ENCODE measurements at regions not wholly inside any gene's neighbourhood (a gene's known extent, or its start where the extent isn't known, plus 50 kb on each side); places are given as distances from the start of the nearest gene placed in this dataset.

DNA sequence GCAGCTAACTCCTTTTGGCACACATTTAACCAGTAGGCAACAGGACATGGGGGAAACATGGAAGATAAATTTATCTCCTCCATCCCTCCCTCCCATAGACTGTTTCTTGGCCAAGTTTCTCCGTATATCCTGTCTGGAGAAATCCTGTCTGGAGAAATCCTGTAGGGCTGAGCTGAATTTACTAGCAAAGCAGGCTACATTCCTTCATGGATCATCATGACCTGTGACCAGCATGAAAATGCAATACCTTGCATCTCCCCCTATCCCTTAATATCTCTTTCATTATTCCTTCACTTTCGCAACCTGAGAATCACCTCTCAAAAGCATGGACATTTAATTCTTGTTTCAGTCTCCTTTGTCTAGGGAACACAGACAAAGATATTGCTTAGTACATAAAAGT is 379.1 kb downstream of the PSAT1 start:
- Histone ChIP-seq H3K27ac (no peak overlapping the region), H3K27me3 (no peaks in the 10 kb centered on the region), H3K4me1 (no peaks in the 10 kb centered on the region), H3K36me3 (no peaks in the 10 kb centered on the region), H3K9me3 (no peaks in the 10 kb centered on the region), H3K4me3 (no peak overlapping the region)
- TF ChIP-seq EP300 (IDR thresholded peaks at IDR 0.05) (no peak), POLR2A (IDR thresholded peaks at IDR 0.05) (no peak), POLR2AphosphoS5 (IDR thresholded peaks at IDR 0.05) (no peak)
- TF ChIP-seq, protein P1, sequence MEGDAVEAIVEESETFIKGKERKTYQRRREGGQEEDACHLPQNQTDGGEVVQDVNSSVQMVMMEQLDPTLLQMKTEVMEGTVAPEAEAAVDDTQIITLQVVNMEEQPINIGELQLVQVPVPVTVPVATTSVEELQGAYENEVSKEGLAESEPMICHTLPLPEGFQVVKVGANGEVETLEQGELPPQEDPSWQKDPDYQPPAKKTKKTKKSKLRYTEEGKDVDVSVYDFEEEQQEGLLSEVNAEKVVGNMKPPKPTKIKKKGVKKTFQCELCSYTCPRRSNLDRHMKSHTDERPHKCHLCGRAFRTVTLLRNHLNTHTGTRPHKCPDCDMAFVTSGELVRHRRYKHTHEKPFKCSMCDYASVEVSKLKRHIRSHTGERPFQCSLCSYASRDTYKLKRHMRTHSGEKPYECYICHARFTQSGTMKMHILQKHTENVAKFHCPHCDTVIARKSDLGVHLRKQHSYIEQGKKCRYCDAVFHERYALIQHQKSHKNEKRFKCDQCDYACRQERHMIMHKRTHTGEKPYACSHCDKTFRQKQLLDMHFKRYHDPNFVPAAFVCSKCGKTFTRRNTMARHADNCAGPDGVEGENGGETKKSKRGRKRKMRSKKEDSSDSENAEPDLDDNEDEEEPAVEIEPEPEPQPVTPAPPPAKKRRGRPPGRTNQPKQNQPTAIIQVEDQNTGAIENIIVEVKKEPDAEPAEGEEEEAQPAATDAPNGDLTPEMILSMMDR (IDR thresholded peaks at IDR 0.05) = no peak
- WGBS, 2 donors = 83 to 86% methylated on average over 2 of the region's 2 CpGs
- intact Hi-C loops (cut with DNase I) = no loop called here
- DNase-seq = no peak

DNA sequence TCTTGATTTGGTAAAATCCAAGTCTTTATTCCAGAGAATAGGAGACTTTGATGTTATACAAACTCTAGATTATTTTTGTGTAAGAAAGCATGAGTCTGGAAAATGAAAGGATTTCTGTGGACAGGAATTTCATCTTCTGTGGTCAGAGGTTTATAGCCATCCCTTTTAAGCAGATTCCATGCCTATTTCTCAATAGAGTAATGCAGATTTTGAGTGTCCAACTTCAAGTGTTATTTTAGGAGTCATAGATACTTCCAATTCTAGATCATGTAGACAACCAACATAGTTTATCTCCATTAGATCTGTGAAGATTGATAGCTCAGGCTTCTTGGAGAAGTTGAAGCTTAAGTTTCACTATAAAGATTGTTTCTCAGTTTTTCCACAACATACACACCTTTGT is 379.7 kb downstream of the PSAT1 start:
- H3K4me1 ChIP-seq = no peaks in the 10 kb centered on the region
- H3K36me3 ChIP-seq = no peaks in the 10 kb centered on the region
- no peak for TF ChIP-seq POLR2AphosphoS5 (IDR thresholded peaks at IDR 0.05)
- TF ChIP-seq, protein P1 (IDR thresholded peaks at IDR 0.05) = no peak
- TF ChIP-seq POLR2A (IDR thresholded peaks at IDR 0.05) = no peak
- no peak for TF ChIP-seq EP300 (IDR thresholded peaks at IDR 0.05)
- H3K27ac ChIP-seq = no peak overlapping the region
- H3K27me3 ChIP-seq = no peaks in the 10 kb centered on the region
- H3K4me3 ChIP-seq = no peak overlapping the region
- intact Hi-C loops (cut with DNase I) = no loop called here
- no peaks in the 10 kb centered on the region for H3K9me3 ChIP-seq
- DNase-seq = no peak

DNA sequence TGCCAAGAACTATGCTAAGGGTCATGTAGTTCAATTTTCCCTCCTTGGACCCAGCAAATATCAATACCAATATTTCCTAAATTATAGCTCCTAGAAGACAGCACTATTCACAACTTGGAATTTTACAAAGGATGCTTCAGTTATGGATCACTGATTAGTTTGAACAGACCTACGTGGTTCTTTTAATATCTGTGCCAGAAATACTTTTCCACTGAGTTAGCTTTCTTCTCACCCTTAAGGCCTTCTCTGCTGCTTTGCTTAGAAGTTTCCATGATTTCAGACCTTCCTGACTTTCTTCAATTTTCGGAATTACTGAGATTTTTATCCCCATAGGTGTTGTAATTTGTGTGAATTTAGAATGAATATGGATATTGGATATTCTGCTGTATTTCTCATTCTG is 380.4 kb downstream of the PSAT1 start:
- no peak for DNase-seq
- Histone ChIP-seq H3K27ac (no peak overlapping the region), H3K9me3 (no peaks in the 10 kb centered on the region), H3K27me3 (no peaks in the 10 kb centered on the region), H3K4me3 (no peak overlapping the region), H3K36me3 (no peaks in the 10 kb centered on the region), H3K4me1 (no peaks in the 10 kb centered on the region)
- intact Hi-C loops (cut with DNase I) = no loop called here
- TF ChIP-seq POLR2AphosphoS5 (IDR thresholded peaks at IDR 0.05) (no peak), POLR2A (IDR thresholded peaks at IDR 0.05) (no peak), EP300 (IDR thresholded peaks at IDR 0.05) (no peak)
- TF ChIP-seq, protein P1 (IDR thresholded peaks at IDR 0.05) = no peak
- WGBS, 2 donors = 58 to 84% methylated on average over 2 of the region's 2 CpGs

DNA sequence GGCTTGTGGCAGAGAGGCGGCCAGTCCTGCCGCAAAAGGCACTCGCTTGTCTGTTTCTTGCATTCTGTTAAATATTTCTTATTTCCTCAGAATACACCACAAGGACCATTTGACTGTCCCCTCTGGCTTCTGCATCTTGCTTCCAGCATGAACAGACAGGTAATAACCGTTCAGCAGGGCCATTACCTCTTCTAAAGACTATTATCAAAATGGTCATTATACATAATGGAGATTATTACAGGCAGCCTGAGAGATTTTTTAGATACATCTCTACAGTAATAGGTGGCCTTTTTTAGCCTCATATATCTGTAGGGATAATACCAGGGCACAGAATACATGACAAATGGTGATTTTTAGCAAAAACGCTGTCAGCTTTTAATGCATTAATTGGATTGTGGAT is 382.0 kb downstream of the PSAT1 start:
- 71 to 76% methylated on average over 5 of the region's 5 CpGs for WGBS, 2 donors
- intact Hi-C loops (cut with DNase I) = no loop called here
- H3K4me1 ChIP-seq = no peaks in the 10 kb centered on the region
- H3K36me3 ChIP-seq = no peaks in the 10 kb centered on the region
- H3K9me3 ChIP-seq = no peaks in the 10 kb centered on the region
- no peak for DNase-seq
- H3K27ac ChIP-seq = no peak overlapping the region
- TF ChIP-seq POLR2AphosphoS5 (IDR thresholded peaks at IDR 0.05) = no peak
- TF ChIP-seq EP300 (IDR thresholded peaks at IDR 0.05) = no peak
- no peak for TF ChIP-seq POLR2A (IDR thresholded peaks at IDR 0.05)
- TF ChIP-seq, protein P1 (IDR thresholded peaks at IDR 0.05) = no peak
- H3K4me3 ChIP-seq = no peak overlapping the region
- no peaks in the 10 kb centered on the region for H3K27me3 ChIP-seq

DNA sequence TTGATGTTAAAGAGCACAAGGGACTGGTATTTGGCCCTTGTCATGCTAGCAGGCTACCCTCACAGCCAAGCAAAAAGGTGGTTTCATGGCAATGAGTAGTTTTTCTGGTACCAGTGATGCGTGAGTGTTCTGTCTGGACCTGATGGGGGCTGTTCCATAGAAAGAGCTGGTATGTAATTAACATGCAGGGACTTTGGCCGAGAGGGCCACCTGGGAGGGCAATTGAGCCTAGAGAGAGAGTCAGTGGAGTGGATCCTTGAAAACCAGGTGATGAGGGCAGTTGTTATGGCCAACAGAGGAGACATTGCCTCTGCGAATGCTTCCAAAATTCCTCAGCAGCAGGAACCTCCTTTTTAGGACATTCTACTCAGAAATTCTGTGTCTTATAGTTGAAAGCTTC is 383.3 kb downstream of the PSAT1 start:
- no peak for DNase-seq
- Histone ChIP-seq H3K4me3 (no peak overlapping the region), H3K36me3 (no peaks in the 10 kb centered on the region), H3K4me1 (no peaks in the 10 kb centered on the region), H3K27me3 (no peaks in the 10 kb centered on the region), H3K9me3 (no peaks in the 10 kb centered on the region), H3K27ac (no peak overlapping the region)
- 66 to 80% methylated on average over 3 of the region's 3 CpGs for WGBS, 2 donors
- intact Hi-C loops (cut with DNase I) = no loop called here
- TF ChIP-seq POLR2AphosphoS5 (IDR thresholded peaks at IDR 0.05) (no peak), POLR2A (IDR thresholded peaks at IDR 0.05) (no peak), EP300 (IDR thresholded peaks at IDR 0.05) (no peak)
- TF ChIP-seq, protein P1 (IDR thresholded peaks at IDR 0.05) = no peak
